MCF 10A (cell line): ENCODE measurements at regions not wholly inside any gene's neighbourhood (a gene's known extent, or its start where the extent isn't known, plus 50 kb on each side); places are given as distances from the start of the nearest gene placed in this dataset.

ENCODE experiments used
- BruUV-seq: library from RNA; stranded (reverse); fragments of 400-500 nt; replicated peaks from 2 replicates; lab custom pipeline; 2021; lab: Mats Ljungman, UMichigan
- CTCF ChIA-PET: fragments of 300-600 bp; sonication (Branson Sonifier 250); formaldehyde crosslinking; extraction: SDS; loops from one replicate; lab custom pipeline; 2021; ENCODE audit warnings: antibody characterized with exemption, inconsistent platforms; lab: Yijun Ruan, JAX
- POLR2A ChIA-PET: fragments of 300-600, 350-650 bp; sonication (Branson Sonifier 250); formaldehyde crosslinking; extraction: SDS; loops from one replicate; lab custom pipeline; 2020; ENCODE audit warnings: antibody characterized with exemption, inconsistent platforms; lab: Yijun Ruan, JAX
- DNase-seq: peaks from one replicate; pipeline ENCODE4 v3.0.0-alpha.2; 2018; ENCODE audit not compliant: unreplicated experiment
- H3K27ac Mint-ChIP-seq: one replicate; pipeline ENCODE4 v1.8.0; 2022; ENCODE audit warnings: mild to moderate bottlenecking, low read depth, mixed read lengths; ENCODE audit not compliant: unreplicated experiment
- H3K27me3 Mint-ChIP-seq: one replicate; pipeline ENCODE4 v1.8.0; 2022; ENCODE audit warnings: mixed read lengths; ENCODE audit not compliant: insufficient read depth, unreplicated experiment
- H3K36me3 Mint-ChIP-seq: one replicate; pipeline ENCODE4 v1.8.0; 2022; ENCODE audit warnings: mild to moderate bottlenecking, moderate library complexity, mixed read lengths; ENCODE audit not compliant: insufficient read depth, unreplicated experiment
- H3K4me1 Mint-ChIP-seq: one replicate; pipeline ENCODE4 v1.8.0; 2022; ENCODE audit warnings: mixed read lengths; ENCODE audit not compliant: insufficient read depth, unreplicated experiment
- H3K4me3 Mint-ChIP-seq: one replicate; pipeline ENCODE4 v1.8.0; 2022; ENCODE audit warnings: mild to moderate bottlenecking, moderate library complexity, mixed read lengths; ENCODE audit not compliant: unreplicated experiment
- H3K9me3 Mint-ChIP-seq: one replicate; pipeline ENCODE4 v1.8.0; 2022; ENCODE audit warnings: mixed read lengths; ENCODE audit not compliant: unreplicated experiment
- CTCF ChIP-seq: fragments of 200-600 bp; IDR thresholded peaks from one replicate; pipeline ENCODE4 v1.8.0; 2022; ENCODE audit warnings: antibody characterized with exemption, mild to moderate bottlenecking; ENCODE audit not compliant: unreplicated experiment
- intact Hi-C: fragments of 100-400 bp; cut with micrococcal nuclease; formaldehyde crosslinking; loops from 2 replicates; pipeline ENCODE4 v1.14.1; 2022

DNA sequence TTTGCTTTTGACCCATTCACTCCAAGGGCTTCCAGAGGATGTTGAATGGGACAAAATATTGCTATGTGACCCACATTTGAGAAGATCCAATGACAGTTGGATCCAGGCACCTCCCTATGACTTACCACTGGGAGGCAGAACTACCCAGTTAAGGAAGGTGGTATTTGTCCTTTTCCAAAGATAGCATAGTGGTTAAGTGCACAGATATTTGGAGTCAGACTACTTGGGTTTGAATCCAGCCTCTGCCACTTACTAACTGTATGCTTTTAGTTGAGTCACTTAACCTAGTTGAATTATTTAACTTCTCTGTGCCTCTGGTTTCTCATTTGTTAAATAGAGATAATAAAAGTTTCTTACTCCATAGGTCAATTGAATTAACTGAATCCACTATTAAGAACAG, 74.5 kb upstream of the PALM2AKAP2 start:
- CTCF ChIA-PET, result no interaction called here
- BruUV-seq, result no TSS peak
- H3K27me3 Mint-ChIP-seq, result no peaks in the 10 kb centered on the region

GRCh38 chr9:109707355-109707754, 72.6 kb upstream of the PALM2AKAP2 start:
- Mint-ChIP-seq H3K27ac (no peak overlapping the region), H3K9me3 (no peaks in the 10 kb centered on the region), H3K4me3 (no peak overlapping the region), H3K4me1 (no peaks in the 10 kb centered on the region), H3K27me3 (no peaks in the 10 kb centered on the region), H3K36me3 (no peaks in the 10 kb centered on the region)
- CTCF ChIA-PET, result no interaction called here
- TF ChIP-seq CTCF, result no peak
- DNase-seq, result no peak
- no TSS peak for BruUV-seq
- POLR2A ChIA-PET, result no interaction called here
- intact Hi-C loops, result no loop called here

More for the DNA sequence above, 74.5 kb upstream of the PALM2AKAP2 start:
- no peaks in the 10 kb centered on the region for H3K36me3 Mint-ChIP-seq
- peak; percentile 58 for DNase-seq
- intact Hi-C loops, result no loop called here
- no peaks in the 10 kb centered on the region for H3K9me3 Mint-ChIP-seq
- H3K27ac Mint-ChIP-seq, result no peak overlapping the region
- no peaks in the 10 kb centered on the region for H3K4me1 Mint-ChIP-seq
- POLR2A ChIA-PET, result no interaction called here
- TF ChIP-seq CTCF, result no peak
- no peak overlapping the region for H3K4me3 Mint-ChIP-seq

GRCh38 chr9:109708451-109708945, 71.5 kb upstream of the PALM2AKAP2 start:
- H3K27ac Mint-ChIP-seq, result no peak overlapping the region
- no peak for TF ChIP-seq CTCF
- CTCF ChIA-PET, result no interaction called here
- H3K36me3 Mint-ChIP-seq, result no peaks in the 10 kb centered on the region
- intact Hi-C loops, result no loop called here
- no peaks in the 10 kb centered on the region for H3K9me3 Mint-ChIP-seq
- POLR2A ChIA-PET, result no interaction called here
- BruUV-seq, result no TSS peak
- no peak overlapping the region for H3K4me3 Mint-ChIP-seq
- H3K27me3 Mint-ChIP-seq, result no peaks in the 10 kb centered on the region
- DNase-seq, result no peak
- no peaks in the 10 kb centered on the region for H3K4me1 Mint-ChIP-seq

- no peaks in the 10 kb centered on the region for H3K9me3 Mint-ChIP-seq
- no peak overlapping the region for H3K4me3 Mint-ChIP-seq
- no TSS peak for BruUV-seq
- intact Hi-C loops, result no loop called here
- H3K27ac Mint-ChIP-seq, result no peak overlapping the region
- no peaks in the 10 kb centered on the region for H3K4me1 Mint-ChIP-seq
- ChIA-PET CTCF (interaction anchor here (0.5 to 0.6 kb wide), 3 partner anchors 108 to 508 kb away, joined by 3 to 4 read pairs (median 3); no protein-coding TSS in a partner anchor), POLR2A (no interaction called here)
- H3K27me3 Mint-ChIP-seq, result no peaks in the 10 kb centered on the region
- no peaks in the 10 kb centered on the region for H3K36me3 Mint-ChIP-seq
- TF ChIP-seq CTCF, result no peak
- DNase-seq, result no peak
Measured at GRCh38 chr9:109709866-109710265, 70.1 kb upstream of the PALM2AKAP2 start.
